GM13976 (cell line): ENCODE measurements at regions not wholly inside any gene's neighbourhood (a gene's known extent, or its start where the extent isn't known, plus 50 kb on each side); places are given as distances from the start of the nearest gene placed in this dataset.

ENCODE experiments used
- DNase-seq: peaks from one replicate; pipeline ENCODE4 v3.0.0; 2012; ENCODE audit warnings: low spot score
- CTCF ChIP-seq: IDR thresholded peaks from 2 replicates; pipeline ENCODE4 v1.5.1; 2012; ENCODE audit warnings: borderline replicate concordance, mild to moderate bottlenecking; ENCODE audit not compliant: insufficient read depth; ENCODE audit errors: extremely low read depth, missing control alignments, control extremely low read depth
- in situ Hi-C: fragments of 300-500 bp; cut with MboI; formaldehyde crosslinking; loops from one replicate; pipeline ENCODE4 v1.12.0; 2022; ENCODE audit warnings: low sequenced_read_pairs, mixed read lengths, inconsistent platforms; ENCODE audit not compliant: unreplicated experiment

GRCh38 chr2:234203135-234203984 lies 152.9 kb downstream of the SPP2 start:
- no peak for TF ChIP-seq CTCF
- in situ Hi-C loops, result no loop called here
- no peak for DNase-seq

- TF ChIP-seq CTCF, result no peak
- DNase-seq, result no peak
- in situ Hi-C loops, result no loop called here
Measured at GRCh38 chr2:234202601-234203000, 152.1 kb downstream of the SPP2 start.

GRCh38 chr2:234199996-234200395 lies 149.5 kb downstream of the SPP2 start:
- DNase-seq, result no peak
- no peak for TF ChIP-seq CTCF
- in situ Hi-C loops, result no loop called here

GRCh38 chr2:234198976-234199375 lies 148.5 kb downstream of the SPP2 start:
- no peak for TF ChIP-seq CTCF
- no peak for DNase-seq
- in situ Hi-C loops, result no loop called here

- in situ Hi-C loops, result no loop called here
- TF ChIP-seq CTCF, result no peak
- DNase-seq, result no peak
Measured at GRCh38 chr2:234195516-234195915, 145.0 kb downstream of the SPP2 start.

- no peak for DNase-seq
Measured at GRCh38 chr2:234193977-234194563, 143.6 kb downstream of the SPP2 start.

More at GRCh38 chr2:234193977-234194563, 143.6 kb downstream of the SPP2 start:
- in situ Hi-C loops, result no loop called here
- TF ChIP-seq CTCF, result no peak
